ENCODE measurements at regions not wholly inside any gene's neighbourhood (a gene's known extent, or its start where the extent isn't known, plus 50 kb on each side); places are given as distances from the start of the nearest gene placed in this dataset.
A peak's percentile ranks its signal among the peaks of the same experiment; 100 is the strongest.

DNA sequence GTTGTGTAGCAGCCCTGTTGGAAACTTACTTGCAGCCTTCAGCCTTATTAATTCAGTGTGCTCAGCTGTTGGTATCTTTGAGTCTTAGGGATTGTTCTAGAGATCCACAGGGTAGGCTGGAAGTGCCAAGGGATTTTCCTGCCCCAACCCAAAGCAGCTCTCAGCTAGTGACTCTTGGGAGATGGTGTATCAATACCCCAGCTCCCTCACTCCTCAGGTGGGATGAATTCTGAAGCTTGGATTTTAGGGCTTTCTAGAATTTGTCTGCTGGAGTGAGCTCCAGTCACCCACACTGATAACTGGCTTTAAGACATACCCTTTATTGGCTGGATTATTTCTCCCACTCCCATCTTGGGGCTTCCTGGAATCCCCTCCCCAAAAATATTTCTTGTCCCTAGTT is 493.0 kb downstream of the MN1 start:
- no peaks in the 10 kb centered on the region for H3K9me3 ChIP-seq (replicated peaks in 1 of 3)
- H3K27me3 ChIP-seq: no peaks in the 10 kb centered on the region
- no peak overlapping the region for H3K4me3 ChIP-seq
- no peaks in the 10 kb centered on the region for H3K36me3 ChIP-seq (replicated peaks in 1 of 2)
- no peaks in the 10 kb centered on the region for H3K4me1 ChIP-seq (replicated peaks in 1 of 2)
- intact Hi-C loops (cut with DNase I): no loop called here
- TF ChIP-seq, protein P1, sequence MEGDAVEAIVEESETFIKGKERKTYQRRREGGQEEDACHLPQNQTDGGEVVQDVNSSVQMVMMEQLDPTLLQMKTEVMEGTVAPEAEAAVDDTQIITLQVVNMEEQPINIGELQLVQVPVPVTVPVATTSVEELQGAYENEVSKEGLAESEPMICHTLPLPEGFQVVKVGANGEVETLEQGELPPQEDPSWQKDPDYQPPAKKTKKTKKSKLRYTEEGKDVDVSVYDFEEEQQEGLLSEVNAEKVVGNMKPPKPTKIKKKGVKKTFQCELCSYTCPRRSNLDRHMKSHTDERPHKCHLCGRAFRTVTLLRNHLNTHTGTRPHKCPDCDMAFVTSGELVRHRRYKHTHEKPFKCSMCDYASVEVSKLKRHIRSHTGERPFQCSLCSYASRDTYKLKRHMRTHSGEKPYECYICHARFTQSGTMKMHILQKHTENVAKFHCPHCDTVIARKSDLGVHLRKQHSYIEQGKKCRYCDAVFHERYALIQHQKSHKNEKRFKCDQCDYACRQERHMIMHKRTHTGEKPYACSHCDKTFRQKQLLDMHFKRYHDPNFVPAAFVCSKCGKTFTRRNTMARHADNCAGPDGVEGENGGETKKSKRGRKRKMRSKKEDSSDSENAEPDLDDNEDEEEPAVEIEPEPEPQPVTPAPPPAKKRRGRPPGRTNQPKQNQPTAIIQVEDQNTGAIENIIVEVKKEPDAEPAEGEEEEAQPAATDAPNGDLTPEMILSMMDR (IDR thresholded peaks at IDR 0.05): no peak
- no peak for TF ChIP-seq POLR2A (IDR thresholded peaks at IDR 0.05)
- no peak for DNase-seq
- H3K27ac ChIP-seq: no peak overlapping the region

DNA sequence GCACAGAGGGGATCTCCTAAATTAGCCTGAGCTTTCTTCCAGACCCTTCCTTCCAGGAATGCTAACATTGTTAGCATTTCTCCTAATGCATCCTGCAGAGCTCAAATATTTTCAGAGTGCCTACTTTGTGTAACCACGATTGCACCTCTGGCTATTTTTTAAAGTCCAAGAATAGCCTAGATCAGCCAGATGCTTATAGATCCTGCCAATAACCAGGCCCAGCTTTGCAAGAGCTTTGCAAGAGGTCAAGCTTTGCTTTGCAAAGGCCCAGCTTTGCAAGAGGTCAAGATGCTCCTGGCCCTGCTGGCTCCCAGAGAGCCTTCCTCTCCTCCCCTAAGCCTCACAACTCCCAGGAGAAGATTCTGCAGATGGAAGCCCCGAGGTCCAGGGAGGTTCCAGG is 491.9 kb downstream of the MN1 start:
- intact Hi-C loops (cut with DNase I): no loop called here
- 50 to 69% (median 63%) methylated on average over 2 of the region's 2 CpGs for WGBS, 4 donors

DNA sequence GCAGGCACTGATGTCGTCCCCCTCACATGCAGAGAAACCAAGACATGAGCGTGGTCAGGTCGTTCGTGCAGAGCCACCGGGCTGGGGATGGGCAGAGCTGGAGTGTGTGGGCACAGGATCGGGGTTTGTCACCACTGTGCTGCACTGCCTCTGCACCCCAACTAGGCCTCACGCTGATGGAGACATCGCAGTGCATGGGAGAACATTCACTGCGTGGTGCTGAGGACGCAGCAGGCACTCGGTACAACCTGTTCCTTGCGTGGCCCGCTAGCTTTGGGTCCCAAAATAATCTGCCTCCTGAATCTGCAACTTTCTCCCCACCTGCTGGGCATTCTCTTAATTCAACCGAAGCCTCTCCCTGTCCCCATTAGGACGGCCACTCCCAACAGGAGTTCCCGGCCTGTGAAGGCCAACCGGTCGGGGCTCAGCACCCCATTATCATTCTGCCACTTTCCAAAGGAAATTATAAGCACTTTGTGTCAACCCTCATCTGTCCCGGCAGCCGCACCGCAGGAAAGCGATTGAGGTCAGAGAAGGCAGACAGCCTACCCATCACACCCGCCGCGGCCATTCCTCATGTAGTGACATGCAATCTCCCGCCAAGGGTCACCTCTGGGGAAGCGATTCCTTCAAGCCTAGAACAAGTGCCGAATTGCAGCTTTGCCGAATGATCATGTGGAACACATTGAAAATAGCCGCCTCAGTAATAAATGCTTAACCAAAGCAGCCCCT is 490.4 kb downstream of the MN1 start:
- no peak overlapping the region for H3K4me3 ChIP-seq
- TF ChIP-seq POLR2A (IDR thresholded peaks at IDR 0.05): no peak
- TF ChIP-seq, protein P1 (IDR thresholded peaks at IDR 0.05): no peak
- 56 to 72% (median 68%) methylated on average over 25 to 30 of the region's 30 CpGs for WGBS, 4 donors
- no peak for DNase-seq
- H3K4me1 ChIP-seq (replicated peaks in 1 of 2): no peaks in the 10 kb centered on the region
- no peaks in the 10 kb centered on the region for H3K36me3 ChIP-seq (replicated peaks in 1 of 2)
- H3K9me3 ChIP-seq (replicated peaks in 1 of 3): no peaks in the 10 kb centered on the region
- H3K27ac ChIP-seq: peak overlapping the region in 1 of 5 donors; percentile 14
- intact Hi-C loops (cut with DNase I): no loop called here
- no peaks in the 10 kb centered on the region for H3K27me3 ChIP-seq

More for the DNA sequence above, 491.9 kb downstream of the MN1 start:
- no peaks in the 10 kb centered on the region for H3K27me3 ChIP-seq
- no peaks in the 10 kb centered on the region for H3K4me1 ChIP-seq (replicated peaks in 1 of 2)
- no peak for DNase-seq
- H3K9me3 ChIP-seq (replicated peaks in 1 of 3): no peaks in the 10 kb centered on the region
- no peak overlapping the region for H3K4me3 ChIP-seq
- TF ChIP-seq, protein P1 (IDR thresholded peaks at IDR 0.05): no peak
- TF ChIP-seq POLR2A (IDR thresholded peaks at IDR 0.05): no peak
- no peaks in the 10 kb centered on the region for H3K36me3 ChIP-seq (replicated peaks in 1 of 2)
- no peak overlapping the region for H3K27ac ChIP-seq

DNA sequence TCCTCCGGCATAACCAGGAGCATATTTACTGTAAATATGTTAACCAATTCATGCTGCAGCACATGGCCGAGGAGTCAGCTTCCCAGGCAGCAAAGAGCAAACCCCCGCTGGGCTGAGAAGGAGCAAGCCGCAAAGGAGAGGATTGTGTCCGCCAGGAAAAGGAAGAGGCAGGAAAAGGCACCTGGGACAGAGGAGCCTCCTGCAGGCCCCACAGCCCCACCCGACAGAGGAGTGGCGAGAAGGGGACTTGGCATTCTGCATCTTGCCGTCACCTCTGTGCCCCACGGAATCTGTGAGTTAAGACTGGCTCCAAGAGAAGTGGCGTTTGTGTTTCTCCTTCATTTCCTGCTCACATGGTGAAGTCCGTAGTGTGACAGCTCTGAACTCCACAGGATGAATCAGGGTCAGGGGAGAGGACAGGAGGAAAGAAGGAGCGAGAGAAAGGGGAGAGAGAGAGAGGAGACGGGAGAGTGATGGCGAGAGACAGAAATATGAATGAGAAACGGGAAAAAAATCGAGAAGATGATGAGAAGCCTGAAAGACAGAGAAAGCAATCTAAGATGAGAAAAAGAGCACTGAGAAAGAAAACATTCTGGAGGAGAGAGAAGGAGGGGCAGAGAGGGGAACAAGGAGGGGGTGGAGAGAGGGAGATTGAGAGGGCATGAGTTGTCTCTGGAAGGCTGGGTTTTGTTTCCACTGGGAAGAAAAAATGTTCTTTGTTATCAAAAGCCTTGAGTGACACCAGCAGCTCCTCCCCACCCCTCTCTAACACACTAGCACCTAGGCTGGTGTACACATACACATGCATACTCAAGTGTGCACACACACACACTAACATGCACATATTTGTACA is 489.6 kb downstream of the MN1 start:
- no peaks in the 10 kb centered on the region for H3K4me1 ChIP-seq (replicated peaks in 1 of 2)
- intact Hi-C loops (cut with DNase I): no loop called here
- 25 to 36% (median 35%) methylated on average over 16 of the region's 16 CpGs for WGBS, 4 donors
- H3K4me3 ChIP-seq: no peak overlapping the region
- H3K27ac ChIP-seq: no peak overlapping the region
- no peaks in the 10 kb centered on the region for H3K27me3 ChIP-seq
- TF ChIP-seq, protein P1 (IDR thresholded peaks at IDR 0.05): no peak
- TF ChIP-seq POLR2A (IDR thresholded peaks at IDR 0.05): no peak
- H3K9me3 ChIP-seq (replicated peaks in 1 of 3): no peaks in the 10 kb centered on the region
- no peak for DNase-seq
- H3K36me3 ChIP-seq (replicated peaks in 1 of 2): no peaks in the 10 kb centered on the region

All from adrenal gland (tissue), 9 donors.